GM21825 (cell line): ENCODE measurements at regions not wholly inside any gene's neighbourhood (a gene's known extent, or its start where the extent isn't known, plus 50 kb on each side); places are given as distances from the start of the nearest gene placed in this dataset.
"Not testable (repeated sequence)": the region's sequence is repeated elsewhere in the genome, so short reads cannot be mapped to it uniquely, and the experiment has no call there.

Source experiments
- ATAC-seq: cut with Tn5 transposase; IDR thresholded peaks from one replicate; pipeline ENCODE4 v1.9.1; 2021; ENCODE audit warnings: mild to moderate bottlenecking, moderate library complexity; ENCODE audit not compliant: unreplicated experiment

GRCh38 chr12:66733321-66733720 lies 54.4 kb upstream of the GRIP1 start:
- ATAC-seq = no peak

- no peak for ATAC-seq
Observed at GRCh38 chr12:66733839-66734238, 55.0 kb upstream of the GRIP1 start.

- ATAC-seq = no peak
Observed at GRCh38 chr12:66735275-66735674, 56.4 kb upstream of the GRIP1 start.

GRCh38 chr12:66736931-66737330 lies 58.1 kb upstream of the GRIP1 start:
- no peak for ATAC-seq

GRCh38 chr12:66739266-66739665 lies 60.4 kb upstream of the GRIP1 start:
- no peak for ATAC-seq

- ATAC-seq = no peak
Observed at GRCh38 chr12:66739940-66740651, 61.2 kb upstream of the GRIP1 start.

- no peak for ATAC-seq
Observed at GRCh38 chr12:66740732-66741131, 61.9 kb upstream of the GRIP1 start.

GRCh38 chr12:66741919-66742318 lies 63.0 kb upstream of the GRIP1 start:
- no peak for ATAC-seq

GRCh38 chr12:66742508-66743367 lies 63.9 kb upstream of the GRIP1 start:
- no peak for ATAC-seq

GRCh38 chr12:66744461-66744860 lies 65.6 kb upstream of the GRIP1 start:
- ATAC-seq = no peak

- no peak for ATAC-seq
Observed at GRCh38 chr12:66744956-66745383, 66.1 kb upstream of the GRIP1 start.

GRCh38 chr12:66746489-66747201 lies 67.8 kb upstream of the GRIP1 start:
- ATAC-seq = no peak

- no peak for ATAC-seq
Observed at GRCh38 chr12:66751432-66752113, 72.7 kb upstream of the GRIP1 start.

GRCh38 chr12:66753810-66754209 lies 74.9 kb upstream of the GRIP1 start:
- no peak for ATAC-seq

GRCh38 chr12:66755727-66756395 lies 77.0 kb upstream of the GRIP1 start:
- no peak for ATAC-seq

GRCh38 chr12:66756631-66757030 lies 77.8 kb upstream of the GRIP1 start:
- no peak for ATAC-seq

GRCh38 chr12:66760122-66760521 lies 81.2 kb upstream of the GRIP1 start:
- not testable (repeated sequence) for ATAC-seq

- ATAC-seq = no peak
Observed at GRCh38 chr12:66763467-66763866, 84.6 kb upstream of the GRIP1 start.

GRCh38 chr12:66765204-66765603 lies 86.3 kb upstream of the GRIP1 start:
- no peak for ATAC-seq

- ATAC-seq = no peak
Observed at GRCh38 chr12:66767536-66767935, 88.7 kb upstream of the GRIP1 start.
